HCT116 (cell line): ENCODE measurements at regions not wholly inside any gene's neighbourhood (a gene's known extent, or its start where the extent isn't known, plus 50 kb on each side); places are given as distances from the start of the nearest gene placed in this dataset.

Experiments
- ATAC-seq: fragments of 200-7000 bp; cut with Tn5 transposase; 2 replicates; pipeline ENCODE4 v1.9.1; 2020; ENCODE audit warnings: mild to moderate bottlenecking, moderate library complexity
- BruUV-seq: library from RNA; stranded (reverse); fragments of 400-500 nt; replicated peaks from 2 replicates; lab custom pipeline; 2021; lab: Mats Ljungman, UMichigan
- CTCF ChIA-PET: fragments of 300-600 bp; sonication (Branson Sonifier 250); formaldehyde crosslinking; loops from one replicate; lab custom pipeline; 2021; ENCODE audit warnings: antibody characterized with exemption; lab: Charles Lee
- POLR2A ChIA-PET: fragments of 300-600, 350-600 bp; sonication (Branson Sonifier 250); formaldehyde crosslinking; loops from one replicate; lab custom pipeline; 2021; ENCODE audit warnings: antibody characterized with exemption; lab: Charles Lee
- RAD21 ChIA-PET, 2 experiments: fragments of 300-600 bp; sonication (Branson Sonifier 250); formaldehyde crosslinking; loops; one replicate each; lab custom pipeline; 2023; ENCODE audit warnings: low total read pairs in 2 of 2; ENCODE audit not compliant: uncharacterized antibody in 2 of 2, unreplicated experiment in 2 of 2, low non-redundant PET in 1 of 2; lab: Charles Lee
- DNase-seq: peaks from one replicate; pipeline ENCODE4 v3.0.0-alpha.2; 2010; ENCODE audit warnings: low read depth, low spot score
- H2AFZ ChIP-seq: fragments of 200-600 bp; shearing (Covaris generic), sonication (generic); 2 replicates; pipeline ENCODE4 v1.6.1; 2017; ENCODE audit warnings: low read depth, mixed run types, mixed read lengths, antibody characterized with exemption, low read length; ENCODE audit not compliant: poor library complexity, severe bottlenecking
- H3K27ac ChIP-seq: 2 replicates; pipeline ENCODE4 v1.5.1; 2012; ENCODE audit warnings: low read depth, low read length
- H3K27me3 ChIP-seq: fragments of 200-600 bp; sonication (generic); 2 replicates; pipeline ENCODE4 v1.6.1; 2016; ENCODE audit warnings: mixed run types, low read length, mixed read lengths; ENCODE audit not compliant: insufficient read depth
- H3K36me3 ChIP-seq, 2 experiments: fragments of 200-500 bp in 1 of 2; fragments of 200-600 bp in 1 of 2; sonication (Bioruptor generic) in 1 of 2; sonication (generic) in 1 of 2; 2 replicates each; pipeline versions ENCODE4 v1.5.1 to v1.6.1; 2014 to 2016; ENCODE audit warnings: low read length in 2 of 2, inconsistent platforms in 1 of 2, mixed read lengths in 1 of 2, mixed run types in 1 of 2; ENCODE audit not compliant: insufficient read depth in 2 of 2, control insufficient read depth in 1 of 2
- H3K4me1 ChIP-seq, 2 experiments: fragments of 200-600 bp in 1 of 2; sonication (generic) in 1 of 2; 2 replicates each; pipeline versions ENCODE4 v1.5.1 to v1.6.1; 2012 to 2017; ENCODE audit warnings: low read length in 2 of 2, inconsistent platforms in 1 of 2, mild to moderate bottlenecking in 1 of 2, mixed read lengths in 1 of 2, mixed run types in 1 of 2, moderate library complexity in 1 of 2; ENCODE audit not compliant: insufficient read depth in 2 of 2, control insufficient read depth in 1 of 2
- H3K4me2 ChIP-seq: fragments of 200-600 bp; sonication (generic); 2 replicates; pipeline ENCODE4 v1.6.1; 2017; ENCODE audit warnings: mixed run types, low read length, mixed read lengths
- H3K4me3 ChIP-seq, 2 experiments: fragments of 200-600 bp in 1 of 2; sonication (generic) in 1 of 2; replicated peaks in 1 of 2; 2 replicates each; pipeline ENCODE4 v1.5.1; 2011 to 2016; ENCODE audit warnings: low read length in 2 of 2, control low read depth in 1 of 2, low read depth in 1 of 2, mild to moderate bottlenecking in 1 of 2, mixed read lengths in 1 of 2, mixed run types in 1 of 2
- H3K79me2 ChIP-seq: fragments of 200-600 bp; sonication (generic); 2 replicates; pipeline ENCODE4 v1.6.1; 2017; ENCODE audit warnings: mild to moderate bottlenecking, mixed run types, low read length, moderate library complexity, mixed read lengths; ENCODE audit not compliant: insufficient read depth
- H3K9ac ChIP-seq: fragments of 200-600 bp; sonication (generic); 2 replicates; pipeline ENCODE4 v1.6.1; 2016; ENCODE audit warnings: low read length, mixed read lengths
- H3K9me2 ChIP-seq: fragments of 200-600 bp; sonication (generic), shearing (Covaris generic); 2 replicates; pipeline ENCODE4 v1.6.1; 2017; ENCODE audit warnings: mixed run types, mild to moderate bottlenecking, moderate library complexity; ENCODE audit not compliant: insufficient read depth
- H3K9me3 ChIP-seq, 2 experiments: fragments of 200-500 bp in 1 of 2; fragments of 200-600 bp in 1 of 2; sonication (Bioruptor generic) in 1 of 2; sonication (generic) in 1 of 2; 2 replicates each; pipeline ENCODE4 v1.6.1; 2014 to 2017; ENCODE audit warnings: low read length in 2 of 2, mixed read lengths in 2 of 2, inconsistent platforms in 1 of 2, low read depth in 1 of 2, mild to moderate bottlenecking in 1 of 2, mixed run types in 1 of 2, moderate library complexity in 1 of 2; ENCODE audit not compliant: control insufficient read depth in 1 of 2, insufficient read depth in 1 of 2
- H4K20me1 ChIP-seq: fragments of 200-600 bp; sonication (generic), shearing (Covaris generic); 2 replicates; pipeline ENCODE4 v1.6.1; 2017; ENCODE audit warnings: mixed run types, mild to moderate bottlenecking, moderate library complexity; ENCODE audit not compliant: insufficient read depth
- CEBPB ChIP-seq: IDR thresholded peaks from 2 replicates; pipeline ENCODE4 v1.6.1; 2012; ENCODE audit warnings: low read depth
- ELF1 ChIP-seq: IDR thresholded peaks from 2 replicates; pipeline ENCODE4 v1.6.1; 2012; ENCODE audit warnings: low read depth, borderline replicate concordance
- FOSL1 ChIP-seq: IDR thresholded peaks from 2 replicates; pipeline ENCODE4 v1.6.1; 2012; ENCODE audit warnings: low read depth
- POLR2AphosphoS5 ChIP-seq: IDR thresholded peaks from 2 replicates; pipeline ENCODE4 v1.6.1; 2011; ENCODE audit warnings: mild to moderate bottlenecking, low read depth, low read length, moderate library complexity
- SIN3A ChIP-seq: IDR thresholded peaks from 2 replicates; pipeline ENCODE4 v1.6.1; 2012; ENCODE audit warnings: low read depth
- SP1 ChIP-seq: IDR thresholded peaks from 2 replicates; pipeline ENCODE4 v1.6.1; 2012; ENCODE audit warnings: low read depth
- SRF ChIP-seq: IDR thresholded peaks from 2 replicates; pipeline ENCODE4 v1.6.1; 2012; ENCODE audit warnings: low read depth
- TCF7L2 ChIP-seq: IDR thresholded peaks from 2 replicates; pipeline ENCODE4 v1.7.0; 2011; ENCODE audit warnings: borderline replicate concordance, inconsistent platforms; ENCODE audit not compliant: insufficient read depth, insufficient read length; ENCODE audit errors: extremely low read depth
- YY1 ChIP-seq: IDR thresholded peaks from 2 replicates; pipeline ENCODE4 v1.6.1; 2011; ENCODE audit warnings: low read length, low read depth, moderate library complexity, mild to moderate bottlenecking; ENCODE audit not compliant: insufficient replicate concordance; ENCODE audit errors: extremely low read depth
- ZBTB33 ChIP-seq: IDR thresholded peaks from 2 replicates; pipeline ENCODE4 v1.6.1; 2011; ENCODE audit warnings: mild to moderate bottlenecking, low read length, moderate library complexity; ENCODE audit not compliant: insufficient replicate concordance; ENCODE audit errors: extremely low read depth
- ZFX ChIP-seq: fragments of 450-650 bp; IDR thresholded peaks from 2 replicates; pipeline ENCODE4 v1.6.1; 2017
- ZNF274 ChIP-seq: fragments of 200-500 bp; sonication (Bioruptor generic); IDR thresholded peaks from 2 replicates; pipeline ENCODE4 v1.6.1; 2014; ENCODE audit warnings: mild to moderate bottlenecking, low read depth, low read length, inconsistent platforms
- intact Hi-C: fragments of 100-400 bp; cut with micrococcal nuclease; formaldehyde crosslinking; loops from 2 replicates; pipeline ENCODE4 v1.10.0; 2022

GRCh38 chr4:161287678-161288352 is 876.0 kb downstream of the FSTL5 start:
- no TSS peak for BruUV-seq
- RAD21 ChIA-PET = no interaction called here

GRCh38 chr4:161285461-161285860 is 878.3 kb downstream of the FSTL5 start:
- no peak overlapping the region for H3K4me3 ChIP-seq
- no peaks in the 10 kb centered on the region for H3K27me3 ChIP-seq
- ChIA-PET RAD21 (no interaction called here), CTCF (no interaction called here)
- H3K79me2 ChIP-seq = no peaks in the 10 kb centered on the region
- no peaks in the 10 kb centered on the region for H3K9me3 ChIP-seq
- intact Hi-C loops = no loop called here
- DNase-seq = no peak
- H3K36me3 ChIP-seq = no peaks in the 10 kb centered on the region
- H2AFZ ChIP-seq = no peak overlapping the region
- H4K20me1 ChIP-seq = no peaks in the 10 kb centered on the region
- H3K9me2 ChIP-seq = no peaks in the 10 kb centered on the region
- H3K27ac ChIP-seq = no peak overlapping the region
- ATAC-seq = no peak
- no peaks in the 10 kb centered on the region for H3K4me1 ChIP-seq
- TF ChIP-seq TCF7L2 (no peak), SP1 (no peak), ZFX (no peak), FOSL1 (no peak), SIN3A (no peak), SRF (no peak), ZBTB33 (no peak), CEBPB (no peak)
- TF ChIP-seq, all 23 proteins: peak for 0
- BruUV-seq = no TSS peak
- Histone ChIP-seq H3K4me2 (no peak overlapping the region), H3K9ac (no peak overlapping the region)
- POLR2A ChIA-PET = no interaction called here

More at GRCh38 chr4:161287678-161288352, 876.0 kb downstream of the FSTL5 start:
- H3K4me1 ChIP-seq = no peaks in the 10 kb centered on the region
- ChIA-PET CTCF (no interaction called here), POLR2A (no interaction called here)
- no peaks in the 10 kb centered on the region for H3K27me3 ChIP-seq
- no peak for TF ChIP-seq YY1
- no peak for TF ChIP-seq ZNF274
- TF ChIP-seq POLR2AphosphoS5 = no peak
- no peak for TF ChIP-seq ELF1
- TF ChIP-seq SIN3A = no peak
- ATAC-seq (no peak), DNase-seq (no peak)
- intact Hi-C loops = no loop called here
- no peak overlapping the region for H2AFZ ChIP-seq
- H3K9ac ChIP-seq = no peak overlapping the region
- no peaks in the 10 kb centered on the region for H3K79me2 ChIP-seq
- no peaks in the 10 kb centered on the region for H3K36me3 ChIP-seq
- H3K4me3 ChIP-seq = no peak overlapping the region
- no peaks in the 10 kb centered on the region for H3K9me2 ChIP-seq
- no peak overlapping the region for H3K27ac ChIP-seq
- H3K4me2 ChIP-seq = no peak overlapping the region
- no peaks in the 10 kb centered on the region for H4K20me1 ChIP-seq
- no peaks in the 10 kb centered on the region for H3K9me3 ChIP-seq
